Testis (tissue), 2 donors: ENCODE measurements at regions not wholly inside any gene's neighbourhood (a gene's known extent, or its start where the extent isn't known, plus 50 kb on each side); places are given as distances from the start of the nearest gene placed in this dataset.
"Not testable (repeated sequence)": the region's sequence is repeated elsewhere in the genome, so short reads cannot be mapped to it uniquely, and the experiment has no call there.

ENCODE experiments used
- POLR2A ChIP-seq: fragments of 450-650 bp; IDR thresholded peaks from one replicate; pipeline ENCODE4 v1.6.1; 2017; ENCODE audit warnings: antibody characterized with exemption, mild to moderate bottlenecking, moderate library complexity
- TF ChIP-seq, protein P1 (sequence below), 3 experiments: fragments of 450-650 bp in 2 of 3; fragments of 200-600 bp in 1 of 3; sonication (generic) in 1 of 3; IDR thresholded peaks; one replicate each; pipeline ENCODE4 v1.5.1; 2016 to 2019; ENCODE audit warnings: antibody characterized with exemption in 3 of 3, mild to moderate bottlenecking in 2 of 3, moderate library complexity in 1 of 3

DNA sequence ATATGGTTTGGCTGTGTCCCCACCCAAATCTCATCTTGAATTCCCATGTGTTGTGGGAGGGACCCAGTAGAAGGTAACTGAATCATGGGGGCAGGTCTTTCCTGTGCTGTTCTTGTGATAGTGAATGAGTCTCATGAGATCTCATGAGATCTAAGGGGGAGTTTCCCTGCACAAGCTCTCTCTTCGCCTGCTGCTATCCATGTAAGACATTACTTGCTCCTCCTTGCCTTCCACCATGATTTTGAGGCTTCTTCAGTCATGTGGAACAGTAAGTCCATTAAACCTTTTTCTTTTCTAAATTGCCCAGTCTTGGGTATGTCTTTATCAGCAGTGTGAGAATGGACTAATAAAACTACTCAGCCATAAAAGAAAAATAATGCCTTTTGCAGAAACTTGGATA, 80.8 kb upstream of the SERPINE2 start:
- not testable (repeated sequence) for TF ChIP-seq POLR2A
- TF ChIP-seq, protein P1, sequence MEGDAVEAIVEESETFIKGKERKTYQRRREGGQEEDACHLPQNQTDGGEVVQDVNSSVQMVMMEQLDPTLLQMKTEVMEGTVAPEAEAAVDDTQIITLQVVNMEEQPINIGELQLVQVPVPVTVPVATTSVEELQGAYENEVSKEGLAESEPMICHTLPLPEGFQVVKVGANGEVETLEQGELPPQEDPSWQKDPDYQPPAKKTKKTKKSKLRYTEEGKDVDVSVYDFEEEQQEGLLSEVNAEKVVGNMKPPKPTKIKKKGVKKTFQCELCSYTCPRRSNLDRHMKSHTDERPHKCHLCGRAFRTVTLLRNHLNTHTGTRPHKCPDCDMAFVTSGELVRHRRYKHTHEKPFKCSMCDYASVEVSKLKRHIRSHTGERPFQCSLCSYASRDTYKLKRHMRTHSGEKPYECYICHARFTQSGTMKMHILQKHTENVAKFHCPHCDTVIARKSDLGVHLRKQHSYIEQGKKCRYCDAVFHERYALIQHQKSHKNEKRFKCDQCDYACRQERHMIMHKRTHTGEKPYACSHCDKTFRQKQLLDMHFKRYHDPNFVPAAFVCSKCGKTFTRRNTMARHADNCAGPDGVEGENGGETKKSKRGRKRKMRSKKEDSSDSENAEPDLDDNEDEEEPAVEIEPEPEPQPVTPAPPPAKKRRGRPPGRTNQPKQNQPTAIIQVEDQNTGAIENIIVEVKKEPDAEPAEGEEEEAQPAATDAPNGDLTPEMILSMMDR (IDR thresholded peaks at IDR 0.05) = not testable (repeated sequence)
